GM12872 (cell line): ENCODE measurements at regions not wholly inside any gene's neighbourhood (a gene's known extent, or its start where the extent isn't known, plus 50 kb on each side); places are given as distances from the start of the nearest gene placed in this dataset.

Experiments used
- CTCF ChIP-seq: IDR thresholded peaks from 3 replicates; pipeline ENCODE4 v1.5.1; 2011; ENCODE audit warnings: low read depth, mild to moderate bottlenecking, low read length, moderate library complexity; ENCODE audit not compliant: insufficient read depth

GRCh38 chr1:221157026-221157761 is 278.0 kb downstream of the HLX start:
- TF ChIP-seq CTCF = no peak

- no peak for TF ChIP-seq CTCF
Measured at GRCh38 chr1:221159608-221160007, 280.4 kb downstream of the HLX start.

- no peak for TF ChIP-seq CTCF
Measured at GRCh38 chr1:221161571-221162041, 282.4 kb downstream of the HLX start.

- no peak for TF ChIP-seq CTCF
Measured at GRCh38 chr1:221162352-221162751, 283.1 kb downstream of the HLX start.

GRCh38 chr1:221162939-221163338 is 283.7 kb downstream of the HLX start:
- no peak for TF ChIP-seq CTCF

GRCh38 chr1:221164029-221164428 is 284.8 kb downstream of the HLX start:
- no peak for TF ChIP-seq CTCF

GRCh38 chr1:221164951-221165838 is 286.0 kb downstream of the HLX start:
- no peak for TF ChIP-seq CTCF
